Left ventricle myocardium superior (tissue), 1 donor: ENCODE measurements at regions not wholly inside any gene's neighbourhood (a gene's known extent, or its start where the extent isn't known, plus 50 kb on each side); places are given as distances from the start of the nearest gene placed in this dataset.

Experiments
- ATAC-seq: fragments of 200-7000 bp; cut with Tn5 transposase; one replicate; pipeline ENCODE4 v1.9.1; 2020; ENCODE audit warnings: mild to moderate bottlenecking, moderate library complexity
- DNase-seq: peaks from one replicate; pipeline ENCODE4 v3.0.0-alpha.2; 2020
- intact Hi-C: fragments of 100-400 bp; cut with micrococcal nuclease; formaldehyde crosslinking; loops from one replicate; pipeline ENCODE4 v1.11.0; 2022
- donor health status: DM: no; HTN: yes; CAD: no; lungs with severe emphysema.

DNA sequence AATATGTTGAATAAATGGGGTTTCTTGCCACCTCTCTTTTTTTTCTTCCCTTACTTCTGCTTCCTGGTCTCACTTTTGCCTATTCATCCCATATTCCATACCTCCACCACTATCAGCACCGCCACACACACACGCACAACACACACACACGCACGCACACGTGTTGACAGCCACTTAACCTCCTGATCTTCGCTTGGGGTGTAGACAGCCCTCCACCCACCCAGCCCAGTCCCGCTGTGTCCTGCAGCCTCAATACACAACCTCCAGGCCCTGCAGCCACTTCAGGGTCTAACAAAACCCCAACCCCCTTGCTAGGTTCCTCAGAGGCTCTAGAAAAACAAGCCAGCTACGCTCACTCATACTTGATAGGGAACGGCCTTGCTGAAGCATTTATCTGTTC lies 72.3 kb downstream of the LINC00237 start:
- intact Hi-C loops = no loop called here
- ATAC-seq = no peak

DNA sequence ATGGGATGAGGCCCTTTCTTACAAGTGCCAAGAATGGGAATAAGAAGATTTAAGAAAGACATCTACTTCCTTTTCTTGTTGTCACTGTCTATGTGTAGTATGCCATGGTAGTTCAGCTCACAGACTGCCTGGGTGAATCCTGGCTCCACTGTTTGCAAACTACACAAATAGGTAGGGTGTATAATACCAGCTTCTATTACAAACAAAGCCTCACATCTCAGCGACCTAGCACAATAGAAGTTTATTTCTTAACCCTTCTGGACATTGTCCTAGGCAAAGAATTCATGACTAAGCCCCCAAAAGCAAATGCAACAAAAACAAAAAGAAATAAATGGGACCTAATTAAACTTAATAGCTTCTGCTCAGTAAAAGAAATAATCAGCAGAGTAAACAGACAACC lies 74.5 kb downstream of the LINC00237 start:
- DNase-seq (no peak), ATAC-seq (no peak)
- intact Hi-C loops = no loop called here

More for the DNA sequence above, 72.3 kb downstream of the LINC00237 start:
- DNase-seq = no peak

DNA sequence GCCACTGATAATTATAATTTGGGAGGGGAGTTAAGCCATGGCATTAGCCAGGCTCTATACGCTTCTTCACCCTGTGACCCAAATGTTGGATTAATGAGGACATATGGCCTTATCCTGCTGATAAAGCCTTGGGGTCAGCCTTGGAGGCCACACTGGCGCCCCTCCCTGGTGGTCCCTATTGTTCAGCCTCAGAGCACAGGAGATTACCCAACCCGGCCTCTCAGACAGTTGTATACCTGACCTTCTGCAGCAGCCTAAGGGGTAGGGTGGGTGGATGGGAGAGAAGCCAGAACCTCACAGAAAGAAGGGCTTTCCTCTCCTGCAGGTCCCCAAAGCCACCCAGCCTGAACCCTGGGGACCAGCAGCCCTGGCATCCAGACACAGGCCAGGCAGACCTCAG lies 76.8 kb downstream of the LINC00237 start:
- no peak for DNase-seq
- no peak for ATAC-seq
- intact Hi-C loops = no loop called here

DNA sequence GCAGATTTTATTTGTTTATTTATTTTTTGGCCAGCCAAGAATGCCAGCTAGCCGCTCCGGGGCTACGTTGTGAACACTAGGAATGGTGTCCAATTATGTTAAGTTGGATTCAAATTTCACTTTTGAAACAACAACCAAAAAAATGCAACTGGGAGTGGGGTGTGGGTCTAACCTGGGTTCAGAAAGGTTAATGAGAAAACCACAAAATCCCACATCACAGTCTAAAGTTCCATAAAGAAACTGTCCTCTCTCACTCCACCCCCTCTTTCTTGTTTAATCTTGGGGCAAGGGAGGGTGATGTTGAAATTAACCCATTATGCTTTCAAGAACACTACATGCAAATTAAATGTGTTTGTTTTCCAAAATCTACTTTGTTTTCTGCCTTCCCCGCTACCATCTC lies 77.2 kb downstream of the LINC00237 start:
- DNase-seq = no peak
- no peak for ATAC-seq
- intact Hi-C loops = no loop called here

DNA sequence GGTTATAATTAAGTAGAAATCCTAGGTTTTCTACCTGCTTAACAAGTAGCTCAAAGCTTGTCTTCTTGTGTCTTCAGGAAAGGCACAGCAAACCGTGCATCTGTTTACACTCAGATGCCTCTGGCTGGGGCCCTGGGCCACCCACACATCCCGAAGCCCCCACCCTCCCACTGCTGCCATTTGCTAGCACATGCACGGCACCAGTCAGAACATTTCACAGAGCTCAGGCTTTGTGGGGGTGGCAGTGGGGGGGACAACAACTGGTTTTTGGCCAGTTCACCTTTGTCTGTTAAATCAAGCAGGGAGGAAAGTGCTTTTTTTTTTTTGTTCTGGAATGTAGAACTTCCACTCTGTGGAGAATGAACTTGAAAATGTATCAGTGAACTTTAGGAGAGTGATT lies 77.7 kb downstream of the LINC00237 start:
- DNase-seq (no peak), ATAC-seq (no peak)
- intact Hi-C loops = no loop called here

DNA sequence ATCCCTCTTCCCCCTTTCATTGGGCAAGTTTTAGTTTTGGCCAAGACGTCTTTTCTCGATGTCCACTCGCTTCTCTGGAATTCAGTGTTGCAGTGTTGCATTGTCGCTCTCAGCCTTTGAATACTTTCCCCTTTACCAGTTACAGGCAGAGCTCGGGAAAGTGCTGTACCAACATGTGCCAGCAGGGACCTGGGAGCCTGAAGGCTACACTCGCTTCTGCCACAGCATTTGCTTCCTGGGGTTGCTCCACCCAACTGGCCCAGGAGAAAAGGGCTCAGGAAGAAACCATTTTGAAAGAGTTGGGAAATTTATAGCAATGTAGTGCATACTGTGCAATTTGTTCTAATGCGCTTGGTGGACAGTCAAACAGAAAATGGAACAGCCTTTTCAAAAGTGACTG lies 78.6 kb downstream of the LINC00237 start:
- no peak for DNase-seq
- intact Hi-C loops = no loop called here

DNA sequence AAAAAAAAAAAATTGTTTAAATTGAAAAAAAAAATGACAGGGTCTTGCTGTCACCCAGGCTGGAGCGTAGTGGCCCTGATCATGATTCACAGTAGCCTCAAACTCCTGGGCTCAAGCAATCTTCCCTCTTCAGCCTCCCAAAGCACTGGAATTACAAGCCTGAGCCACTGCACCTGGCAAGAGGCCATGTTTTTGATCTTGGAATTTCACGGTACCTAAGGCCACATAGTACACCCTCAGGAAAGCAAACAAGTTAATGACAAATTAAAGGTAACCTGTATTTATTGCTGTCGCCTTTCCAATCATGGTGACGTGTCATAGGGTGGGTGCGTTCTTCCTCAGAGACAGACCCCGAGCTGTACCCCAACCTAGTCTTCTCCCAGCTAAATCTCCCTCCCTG lies 79.2 kb downstream of the LINC00237 start:
- intact Hi-C loops = no loop called here
- ATAC-seq (no peak), DNase-seq (no peak)

More for the DNA sequence above, 78.6 kb downstream of the LINC00237 start:
- no peak for ATAC-seq

DNA sequence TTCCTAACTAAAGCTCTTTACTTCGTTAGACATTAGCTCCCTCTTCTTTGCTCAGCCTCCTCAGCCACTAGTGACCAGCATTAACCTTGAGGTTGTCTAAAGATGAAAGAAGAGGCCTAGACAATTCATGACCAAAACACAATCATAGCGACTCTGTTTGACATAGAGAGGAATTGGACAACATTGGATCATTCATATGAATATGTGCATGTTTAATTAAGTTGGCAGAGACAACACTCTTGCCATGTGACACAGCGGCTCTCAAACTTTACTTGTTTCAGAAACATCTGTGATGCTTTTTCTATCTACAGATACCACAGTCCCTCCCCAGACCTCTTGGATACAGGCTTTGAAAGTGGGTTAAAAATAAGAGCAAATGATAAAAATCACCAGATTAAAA lies 81.7 kb downstream of the LINC00237 start:
- intact Hi-C loops = no loop called here
- DNase-seq = no peak
- no peak for ATAC-seq

DNA sequence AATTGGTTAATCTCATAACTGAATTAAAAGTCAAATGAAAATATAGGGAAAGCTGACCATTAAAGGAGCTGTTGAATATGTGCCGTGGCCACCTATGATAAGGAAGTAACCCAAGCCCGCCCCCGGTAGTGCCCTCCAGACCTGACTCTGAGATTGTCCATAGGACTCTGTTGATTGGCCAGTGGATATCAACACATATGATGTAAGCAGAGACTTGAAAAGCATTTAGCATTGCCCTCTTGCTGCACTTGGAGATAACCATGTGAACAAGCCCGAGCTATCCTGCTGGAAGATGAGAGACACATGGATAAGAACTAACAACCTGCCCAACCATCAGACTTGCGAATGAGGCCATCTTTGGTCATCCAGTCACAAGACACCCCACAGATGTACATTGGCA lies 83.2 kb downstream of the LINC00237 start:
- ATAC-seq (no peak), DNase-seq (no peak)
- intact Hi-C loops = no loop called here

DNA sequence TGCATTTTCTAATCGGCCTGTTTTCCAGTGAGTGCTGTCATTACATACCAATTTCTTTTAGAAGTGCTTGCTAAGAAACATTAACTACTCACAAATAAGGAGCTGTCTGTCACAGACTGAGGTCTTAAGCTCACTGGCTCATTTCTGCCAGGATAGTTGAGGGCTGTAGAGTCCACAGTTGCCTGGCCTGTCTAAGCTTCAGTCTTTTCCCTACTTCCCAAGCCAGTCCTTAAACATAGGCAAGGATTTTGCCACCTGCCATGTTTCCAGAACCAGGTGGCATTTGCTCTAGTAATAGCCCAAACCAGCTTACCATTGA lies 84.7 kb downstream of the LINC00237 start:
- DNase-seq = no peak
- intact Hi-C loops = no loop called here
- no peak for ATAC-seq

DNA sequence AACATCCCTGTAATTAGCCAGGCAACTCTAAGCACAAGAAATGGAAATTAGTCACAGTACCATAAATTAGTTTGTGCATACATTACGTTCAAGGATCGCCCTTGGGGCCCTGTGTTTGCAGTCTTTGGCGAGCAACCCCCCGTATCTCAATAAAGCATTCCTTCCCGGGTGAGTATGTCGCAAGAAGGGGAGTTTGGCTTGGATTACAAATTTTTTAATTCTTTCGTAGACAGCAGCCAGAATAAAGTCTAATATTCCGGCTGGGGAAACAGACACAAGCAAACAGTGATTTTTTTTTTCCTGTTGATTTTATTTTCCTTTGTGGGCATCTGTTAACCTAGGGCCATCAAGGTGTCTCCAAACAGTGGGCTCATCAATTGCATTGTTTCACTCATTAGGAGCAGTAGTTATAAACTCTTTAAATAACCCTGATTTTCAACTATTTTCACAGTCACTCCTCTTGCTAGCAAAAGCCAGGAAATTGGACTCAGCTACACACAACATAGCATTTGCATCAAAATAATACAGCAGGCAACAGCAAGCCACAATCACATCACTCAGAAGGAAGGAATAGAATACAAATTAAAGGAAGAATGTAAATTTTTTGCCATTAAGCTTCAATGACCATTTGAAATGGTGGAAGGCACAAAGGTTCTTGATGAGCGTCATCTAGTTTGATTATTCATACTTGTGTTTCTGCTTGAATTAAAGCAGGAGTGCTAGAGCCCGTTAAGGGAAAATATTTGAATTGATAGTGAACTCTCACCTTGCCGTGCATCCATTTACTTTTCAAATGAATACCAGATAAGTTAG lies 85.3 kb downstream of the LINC00237 start:
- intact Hi-C loops = no loop called here
- DNase-seq (no peak), ATAC-seq (peak; percentile 61)

DNA sequence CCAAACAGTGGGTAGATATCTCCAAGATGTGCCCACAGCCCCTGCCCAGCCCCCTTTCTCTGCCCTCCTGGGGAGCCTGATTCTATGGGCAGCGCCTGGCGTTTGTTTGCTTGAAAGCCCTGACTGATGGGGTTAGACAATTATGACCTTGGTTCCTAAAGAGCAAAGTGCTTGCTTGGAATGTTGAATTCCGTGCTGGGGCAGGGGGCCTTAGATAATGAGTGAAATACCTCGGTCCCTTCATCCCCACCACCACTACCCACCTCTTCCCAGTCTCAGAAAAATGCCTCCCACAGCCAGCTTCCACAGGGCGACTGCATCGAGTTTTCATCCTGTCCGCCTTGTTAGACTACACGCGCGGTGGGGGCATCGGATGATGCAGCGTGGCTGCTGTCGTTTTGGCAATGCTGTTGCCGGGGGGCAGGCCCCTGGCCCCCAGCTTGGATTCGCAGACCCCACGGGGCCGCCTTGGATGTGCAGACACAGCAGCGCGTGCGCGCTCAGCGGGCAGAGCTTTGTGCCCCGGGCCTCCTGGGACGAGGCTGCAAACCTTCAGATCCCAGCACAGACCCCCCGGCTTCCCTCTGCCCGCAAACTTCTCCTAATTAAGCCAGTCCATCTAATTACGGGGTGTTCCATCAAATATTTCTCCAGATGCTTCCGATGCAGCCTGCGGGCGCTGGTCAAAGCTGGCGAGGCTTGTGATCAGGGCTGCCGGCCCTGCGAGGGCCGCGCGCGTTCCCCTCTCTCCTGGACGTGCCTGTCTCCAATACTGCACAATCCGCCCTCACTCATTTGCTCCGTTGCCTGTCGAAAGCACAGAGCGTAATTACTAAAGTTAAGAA lies 86.1 kb downstream of the LINC00237 start:
- intact Hi-C loops = no loop called here
- DNase-seq (peak; percentile 29), ATAC-seq (peak; percentile 56)

DNA sequence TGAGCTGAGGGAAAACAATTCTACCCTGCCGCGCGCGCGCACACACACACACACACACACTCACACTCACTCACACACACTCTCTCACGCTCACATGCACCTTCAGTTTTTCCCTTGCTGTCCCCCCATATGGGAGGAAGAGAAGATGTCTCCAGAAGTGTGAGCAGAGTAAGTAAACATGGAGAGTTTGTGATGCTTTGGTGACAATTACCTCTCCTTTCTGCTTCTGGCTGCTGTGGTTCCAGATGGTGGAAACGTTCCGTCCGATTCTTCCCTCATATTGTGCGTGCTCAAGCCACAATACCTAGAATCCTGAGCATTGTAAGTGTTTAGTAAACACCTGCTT lies 86.7 kb downstream of the LINC00237 start:
- no peak for ATAC-seq
- DNase-seq = no peak
- intact Hi-C loops = no loop called here

DNA sequence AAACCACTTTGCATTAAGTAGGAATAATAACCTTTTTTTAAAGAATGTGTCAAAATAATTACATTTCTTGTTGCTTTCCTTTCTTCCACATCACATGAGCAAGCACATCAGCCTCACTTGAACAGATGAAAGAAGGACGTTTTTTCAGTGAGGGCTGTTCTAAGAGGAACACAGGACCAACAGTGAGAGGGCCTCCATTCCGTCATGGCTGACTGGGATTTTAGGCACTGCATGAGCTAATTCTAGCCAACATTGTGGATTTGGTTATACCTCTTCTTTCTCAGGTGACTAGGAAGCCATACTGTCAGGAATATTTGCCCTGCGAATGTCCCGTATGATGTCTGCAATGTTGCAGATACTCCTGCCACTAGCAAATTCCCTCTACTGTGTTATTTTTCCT lies 87.6 kb downstream of the LINC00237 start:
- ATAC-seq = no peak
- intact Hi-C loops = no loop called here

DNA sequence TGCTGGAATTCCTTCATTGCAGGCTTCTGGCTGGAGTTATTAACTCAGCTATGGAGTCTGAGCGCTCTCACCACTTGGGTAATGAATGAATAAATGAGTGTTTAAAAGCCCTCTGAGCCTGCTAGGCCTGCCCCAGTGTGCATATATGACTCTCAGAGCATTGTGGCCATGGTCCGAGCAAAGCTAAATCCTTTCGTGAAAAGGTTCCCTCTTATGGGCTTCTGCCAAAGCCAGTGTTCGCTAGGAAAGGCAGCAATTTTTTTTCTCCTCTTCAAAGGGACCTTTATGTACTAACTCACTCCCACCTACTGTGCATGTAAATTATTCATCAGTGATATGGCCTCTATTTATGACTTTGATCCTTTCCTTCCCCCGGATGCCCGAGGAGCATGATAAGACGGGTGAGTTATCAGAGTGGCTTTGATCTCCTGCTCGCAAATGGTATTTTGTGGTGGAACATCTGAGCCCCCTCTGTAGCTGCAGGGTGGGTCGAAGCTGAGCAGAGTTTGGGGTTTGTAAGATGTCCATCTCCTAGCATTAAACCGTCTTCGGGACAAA lies 88.6 kb downstream of the LINC00237 start:
- intact Hi-C loops = no loop called here
- DNase-seq (no peak), ATAC-seq (no peak)

More for the DNA sequence above, 87.6 kb downstream of the LINC00237 start:
- no peak for DNase-seq

DNA sequence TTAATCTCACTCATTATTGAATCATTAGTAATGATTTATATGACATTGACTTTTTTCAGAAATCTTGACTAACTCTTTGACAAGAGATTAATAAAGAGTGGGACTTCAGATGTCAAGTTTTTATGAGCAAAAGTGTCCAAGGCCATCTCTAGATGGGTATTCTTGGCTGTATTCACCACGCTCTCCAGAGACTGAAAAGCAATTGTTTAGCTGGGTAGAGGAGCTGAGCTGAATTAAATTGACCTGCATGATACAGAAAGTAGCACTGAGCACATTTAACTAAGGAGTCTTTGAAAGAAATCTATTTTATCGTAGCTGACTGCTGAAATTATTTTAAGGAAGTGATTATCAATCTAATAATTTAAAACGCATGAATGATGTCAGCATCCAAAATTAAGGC lies 89.4 kb downstream of the LINC00237 start:
- no peak for ATAC-seq
- no peak for DNase-seq
- intact Hi-C loops = no loop called here

DNA sequence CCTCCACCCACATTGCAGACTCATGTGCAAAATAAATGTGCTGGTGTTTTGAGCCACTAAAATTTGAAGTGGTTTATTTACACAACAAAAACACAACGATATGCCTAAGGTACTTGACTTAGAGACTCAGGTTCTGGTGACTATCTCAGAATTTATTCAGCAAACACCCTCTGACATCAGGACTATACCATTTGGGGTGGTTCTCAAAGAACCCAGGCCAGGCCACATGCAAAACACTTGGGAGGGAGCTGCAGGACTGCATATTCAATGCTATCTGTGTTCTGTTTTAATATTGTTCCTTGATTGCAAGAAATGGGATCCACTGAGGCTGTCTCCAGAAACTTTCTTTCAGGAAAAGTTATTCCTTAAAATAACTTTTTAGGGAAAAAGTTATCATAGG lies 91.6 kb downstream of the LINC00237 start:
- intact Hi-C loops = no loop called here
- ATAC-seq (no peak), DNase-seq (no peak)

DNA sequence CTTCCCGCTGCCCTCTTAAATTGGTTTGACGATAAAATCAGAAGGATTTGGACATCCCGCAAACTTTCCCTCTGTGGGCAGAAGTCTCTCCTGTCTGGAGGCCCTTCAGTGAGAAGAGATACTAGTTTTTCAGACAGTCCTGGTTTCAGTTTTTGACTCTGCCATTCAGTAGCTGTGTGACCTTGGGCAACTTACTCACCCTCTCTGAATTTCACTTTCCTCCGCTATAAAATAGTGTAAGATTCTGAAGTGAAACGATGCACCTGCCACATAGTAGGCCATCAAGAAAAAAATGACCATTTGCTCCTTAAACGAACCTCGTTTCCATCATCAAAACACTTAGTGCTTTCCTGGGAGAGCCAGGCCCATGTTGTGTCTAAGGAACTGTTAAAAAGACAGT lies 97.2 kb downstream of the LINC00237 start:
- no peak for DNase-seq

DNA sequence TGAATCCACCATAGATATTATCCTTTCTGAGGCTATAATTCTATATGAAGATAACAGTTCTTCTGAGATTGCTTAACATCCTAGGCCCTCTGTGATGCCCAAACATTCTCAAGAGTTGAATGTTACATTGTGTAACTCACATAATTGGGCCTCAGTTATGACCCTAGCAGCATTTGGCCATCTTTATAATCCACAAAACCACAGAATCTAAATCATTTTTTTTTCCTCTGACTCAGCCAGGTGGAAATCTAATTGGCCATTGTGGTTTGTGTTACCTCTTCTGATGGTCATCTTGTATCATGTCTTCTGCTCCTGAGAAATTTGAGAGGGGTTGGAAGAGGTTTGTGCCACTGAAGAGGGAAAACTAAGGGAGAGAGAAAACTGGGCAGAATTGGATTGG lies 99.5 kb downstream of the LINC00237 start:
- no peak for DNase-seq
- intact Hi-C loops = no loop called here
- no peak for ATAC-seq

More for the DNA sequence above, 97.2 kb downstream of the LINC00237 start:
- intact Hi-C loops = no loop called here
- no peak for ATAC-seq

DNA sequence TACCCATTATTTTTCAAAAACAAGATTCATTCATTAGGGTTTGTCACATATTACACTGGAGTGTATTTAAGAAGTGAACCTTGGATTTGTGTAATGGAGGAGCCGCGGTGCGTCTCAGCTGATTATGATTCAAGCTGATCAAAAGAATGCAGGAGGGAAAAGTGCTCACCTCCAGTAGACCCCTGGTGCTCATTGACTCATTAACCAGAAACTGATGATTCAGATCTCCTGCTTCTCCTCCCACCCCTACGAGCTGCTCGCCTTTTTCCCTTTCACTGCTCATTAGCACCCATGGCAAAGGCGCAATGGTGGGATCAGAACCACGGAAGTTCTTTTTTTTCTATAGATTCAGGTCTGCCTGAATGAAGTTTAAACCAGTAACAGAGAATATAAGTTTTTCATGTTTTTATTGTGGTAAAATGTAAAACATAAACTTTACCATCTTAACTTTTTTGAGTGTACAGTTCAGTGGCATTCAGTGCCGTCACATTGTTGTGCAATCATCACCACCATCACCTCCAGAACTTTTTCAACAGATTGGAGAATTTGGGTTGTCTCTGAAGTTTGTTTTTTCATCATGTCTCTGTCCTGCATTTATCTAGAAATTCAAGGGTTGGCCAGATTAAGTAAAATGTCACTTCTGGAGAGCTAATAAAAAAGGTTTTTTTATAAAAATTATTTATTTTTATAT lies 101.6 kb downstream of the LINC00237 start:
- ATAC-seq (no peak), DNase-seq (no peak)
- intact Hi-C loops = no loop called here
